CD4-positive, alpha-beta T cell (primary cell): ENCODE measurements at regions not wholly inside any gene's neighbourhood (a gene's known extent, or its start where the extent isn't known, plus 50 kb on each side); places are given as distances from the start of the nearest gene placed in this dataset.
"Not testable (repeated sequence)": the region's sequence is repeated elsewhere in the genome, so short reads cannot be mapped to it uniquely, and the experiment has no call there.

Experiments used
- ATAC-seq: fragments of 200-7000 bp; cut with Tn5 transposase; one replicate; pipeline ENCODE4 v1.10.0; 2022; ENCODE audit warnings: mild to moderate bottlenecking; ENCODE audit not compliant: poor library complexity
- CTCF ChIA-PET: fragments of 350-600 bp; sonication (Branson Sonifier 250); formaldehyde crosslinking; loops from one replicate; lab custom pipeline; 2021; ENCODE audit warnings: antibody characterized with exemption, inconsistent platforms; lab: Charles Lee
- POLR2A ChIA-PET: fragments of 350-600 bp; sonication (Branson Sonifier 250); formaldehyde crosslinking; loops from one replicate; lab custom pipeline; 2021; ENCODE audit warnings: antibody characterized with exemption, inconsistent platforms; lab: Charles Lee
- DNase-seq, 14 experiments: peaks; one replicate each; pipeline ENCODE4 v3.0.0-alpha.2; 2013 to 2020; ENCODE audit warnings: mixed read lengths in 2 of 14
- H3K27ac ChIP-seq, 2 donors: one replicate each; pipeline versions ENCODE4 v1.5.1 to v1.7.0; 2013; ENCODE audit warnings: low read length in 2 of 2, low read depth in 1 of 2, mild to moderate bottlenecking in 1 of 2
- H3K27me3 ChIP-seq, 2 experiments: 1 replicate in 1 of 2; 2 replicates in 1 of 2; pipeline versions ENCODE4 v1.6.1 to v1.7.0; 2013; ENCODE audit warnings: low read length in 2 of 2, control low read depth in 1 of 2, mild to moderate bottlenecking in 1 of 2, moderate library complexity in 1 of 2; ENCODE audit not compliant: insufficient read depth in 2 of 2, control insufficient read depth in 1 of 2
- H3K36me3 ChIP-seq: one replicate; pipeline ENCODE4 v1.6.1; 2013; ENCODE audit warnings: low read length, control low read depth; ENCODE audit not compliant: insufficient read depth
- H3K4me1 ChIP-seq: one replicate; pipeline ENCODE4 v1.6.1; 2013; ENCODE audit warnings: low read length, control low read depth; ENCODE audit not compliant: insufficient read depth
- H3K4me3 ChIP-seq: one replicate; pipeline ENCODE4 v1.5.1; 2013; ENCODE audit warnings: mild to moderate bottlenecking, low read length, moderate library complexity
- H3K9me3 ChIP-seq, 2 experiments: 1 replicate in 1 of 2; 2 replicates in 1 of 2; pipeline versions ENCODE4 v1.6.1 to v1.7.0; 2013; ENCODE audit warnings: low read length in 2 of 2, mild to moderate bottlenecking in 2 of 2, control low read depth in 1 of 2, moderate library complexity in 1 of 2; ENCODE audit not compliant: control insufficient read depth in 1 of 2, insufficient read depth in 1 of 2
- H3K27ac Mint-ChIP-seq: one replicate; pipeline ENCODE4 v1.8.0; 2020; ENCODE audit warnings: mixed read lengths
- H3K27me3 Mint-ChIP-seq: one replicate; pipeline ENCODE4 v1.8.0; 2021; ENCODE audit warnings: mixed read lengths
- H3K36me3 Mint-ChIP-seq: one replicate; pipeline ENCODE4 v1.8.0; 2021; ENCODE audit warnings: low read depth, mixed read lengths
- H3K4me1 Mint-ChIP-seq: one replicate; pipeline ENCODE4 v1.8.0; 2021; ENCODE audit warnings: low read depth, mixed read lengths
- H3K4me3 Mint-ChIP-seq: one replicate; pipeline ENCODE4 v1.8.0; 2020; ENCODE audit warnings: mild to moderate bottlenecking, mixed read lengths
- H3K9me3 Mint-ChIP-seq: one replicate; pipeline ENCODE4 v1.8.0; 2020; ENCODE audit warnings: mixed read lengths
- intact Hi-C, 2 experiments: fragments of 100-400 bp; cut with DNase I in 1 of 2; cut with micrococcal nuclease in 1 of 2; formaldehyde crosslinking; loops; one replicate each; pipeline versions ENCODE4 v1.15.1 to v1.9.0; 2023 to 2025; cut with DNase I, micrococcal nuclease
- TF ChIP-seq, protein P1 (sequence below): fragments of 200-600 bp; IDR thresholded peaks from one replicate; pipeline ENCODE4 v1.8.0; 2022; ENCODE audit warnings: antibody characterized with exemption, mild to moderate bottlenecking

- H3K36me3 ChIP-seq = no peaks in the 10 kb centered on the region
- no peak overlapping the region for H3K27ac ChIP-seq
- CTCF ChIA-PET = interaction anchor here (0.5 kb wide), 1 partner anchor 300 kb away, joined by 4 read pairs; no protein-coding TSS in a partner anchor
- H3K27me3 ChIP-seq = no peaks in the 10 kb centered on the region
- DNase-seq (no peak), ATAC-seq (no peak)
- TF ChIP-seq, protein P1, sequence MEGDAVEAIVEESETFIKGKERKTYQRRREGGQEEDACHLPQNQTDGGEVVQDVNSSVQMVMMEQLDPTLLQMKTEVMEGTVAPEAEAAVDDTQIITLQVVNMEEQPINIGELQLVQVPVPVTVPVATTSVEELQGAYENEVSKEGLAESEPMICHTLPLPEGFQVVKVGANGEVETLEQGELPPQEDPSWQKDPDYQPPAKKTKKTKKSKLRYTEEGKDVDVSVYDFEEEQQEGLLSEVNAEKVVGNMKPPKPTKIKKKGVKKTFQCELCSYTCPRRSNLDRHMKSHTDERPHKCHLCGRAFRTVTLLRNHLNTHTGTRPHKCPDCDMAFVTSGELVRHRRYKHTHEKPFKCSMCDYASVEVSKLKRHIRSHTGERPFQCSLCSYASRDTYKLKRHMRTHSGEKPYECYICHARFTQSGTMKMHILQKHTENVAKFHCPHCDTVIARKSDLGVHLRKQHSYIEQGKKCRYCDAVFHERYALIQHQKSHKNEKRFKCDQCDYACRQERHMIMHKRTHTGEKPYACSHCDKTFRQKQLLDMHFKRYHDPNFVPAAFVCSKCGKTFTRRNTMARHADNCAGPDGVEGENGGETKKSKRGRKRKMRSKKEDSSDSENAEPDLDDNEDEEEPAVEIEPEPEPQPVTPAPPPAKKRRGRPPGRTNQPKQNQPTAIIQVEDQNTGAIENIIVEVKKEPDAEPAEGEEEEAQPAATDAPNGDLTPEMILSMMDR = no peak
- H3K9me3 ChIP-seq = peaks cover 8 to 13% of the 10 kb centered on the region in 2 experiments
- Mint-ChIP-seq H3K27ac (no peak overlapping the region), H3K4me1 (no peaks in the 10 kb centered on the region), H3K27me3 (no peaks in the 10 kb centered on the region), H3K36me3 (no peaks in the 10 kb centered on the region), H3K9me3 (peaks cover 7% of the 10 kb centered on the region), H3K4me3 (no peak overlapping the region)
- H3K4me1 ChIP-seq = no peaks in the 10 kb centered on the region
- POLR2A ChIA-PET = interaction anchor here (0.6 kb wide), 1 partner anchor 56 kb away, joined by 6 read pairs; no protein-coding TSS in a partner anchor
- H3K4me3 ChIP-seq = no peak overlapping the region
- intact Hi-C loops = no loop called here
Measured at GRCh38 chr5:142399891-142400290, 75.1 kb upstream of the SPRY4 start.

- H3K9me3 ChIP-seq = peaks cover 11 to 13% of the 10 kb centered on the region in 2 experiments
- no peak overlapping the region for H3K27ac ChIP-seq
- H3K4me1 Mint-ChIP-seq = no peaks in the 10 kb centered on the region
- ATAC-seq (no peak), DNase-seq (no peak)
- ChIA-PET CTCF (no interaction called here), POLR2A (no interaction called here)
- peaks cover 7% of the 10 kb centered on the region for H3K9me3 Mint-ChIP-seq
- no peaks in the 10 kb centered on the region for H3K27me3 ChIP-seq
- intact Hi-C loops = no loop called here
- H3K36me3 ChIP-seq = no peaks in the 10 kb centered on the region
- H3K4me1 ChIP-seq = no peaks in the 10 kb centered on the region
- no peak overlapping the region for H3K4me3 ChIP-seq
- TF ChIP-seq, protein P1 = no peak
- no peak overlapping the region for H3K27ac Mint-ChIP-seq
- H3K4me3 Mint-ChIP-seq = no peak overlapping the region
- no peaks in the 10 kb centered on the region for H3K36me3 Mint-ChIP-seq
- H3K27me3 Mint-ChIP-seq = no peaks in the 10 kb centered on the region
Measured at GRCh38 chr5:142398730-142399055, 73.9 kb upstream of the SPRY4 start.

DNA sequence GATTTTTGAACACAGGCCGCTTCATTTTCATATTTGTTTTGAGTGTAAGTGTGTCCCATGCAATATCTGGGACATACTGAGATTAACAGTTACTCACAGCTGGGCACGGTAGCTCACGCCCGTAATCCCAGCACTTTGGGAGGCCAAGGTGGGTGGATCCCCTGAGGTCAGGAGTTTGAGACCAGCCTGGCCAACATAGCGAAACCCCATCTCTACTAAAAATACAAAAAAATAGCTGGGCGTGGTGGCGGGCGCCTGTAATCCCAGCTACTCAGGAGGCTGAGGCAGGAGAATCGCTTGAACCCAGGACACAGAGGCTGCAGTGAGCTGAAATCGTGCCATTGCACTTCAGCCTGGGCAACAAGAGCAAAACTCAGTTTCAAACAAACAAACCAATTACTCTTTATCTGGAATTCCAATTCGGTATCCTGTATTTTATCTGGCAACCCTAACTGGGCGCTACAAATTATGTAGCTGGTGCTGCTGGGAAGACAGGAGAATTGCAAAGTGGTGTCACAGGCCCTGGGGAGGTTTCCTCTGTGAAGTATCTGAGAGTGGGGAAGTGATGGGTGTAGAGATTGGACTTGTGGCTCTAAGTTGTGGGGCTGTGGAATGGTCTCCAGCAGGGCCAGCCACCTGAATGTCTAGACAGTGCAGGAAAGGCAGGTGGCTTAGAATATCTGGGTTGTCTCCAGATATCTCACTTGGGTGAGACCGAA lies 73.3 kb upstream of the SPRY4 start:
- H3K36me3 ChIP-seq, H3K9me3 Mint-ChIP-seq, ATAC-seq, H3K27ac Mint-ChIP-seq, H3K27ac ChIP-seq, intact Hi-C loops, H3K4me3 Mint-ChIP-seq, H3K27me3 ChIP-seq, H3K4me1 Mint-ChIP-seq, H3K4me3 ChIP-seq, POLR2A ChIA-PET, H3K36me3 Mint-ChIP-seq, H3K27me3 Mint-ChIP-seq, H3K4me1 ChIP-seq, DNase-seq, CTCF ChIA-PET: not testable (repeated sequence)
- H3K9me3 ChIP-seq = peaks cover 11 to 13% of the 10 kb centered on the region in 2 experiments

GRCh38 chr5:142397178-142397577 lies 72.4 kb upstream of the SPRY4 start:
- POLR2A ChIA-PET = no interaction called here
- H3K4me1 ChIP-seq = no peaks in the 10 kb centered on the region
- ATAC-seq (no peak), DNase-seq (no peak)
- no peak overlapping the region for H3K4me3 ChIP-seq
- intact Hi-C loops = no loop called here
- H3K4me3 Mint-ChIP-seq = no peak overlapping the region
- no peaks in the 10 kb centered on the region for H3K27me3 ChIP-seq
- CTCF ChIA-PET = no interaction called here
- no peaks in the 10 kb centered on the region for H3K36me3 Mint-ChIP-seq
- no peaks in the 10 kb centered on the region for H3K27me3 Mint-ChIP-seq
- TF ChIP-seq, protein P1 = no peak
- H3K27ac Mint-ChIP-seq = no peak overlapping the region
- H3K27ac ChIP-seq = no peak overlapping the region
- H3K9me3 ChIP-seq = peaks cover 11 to 13% of the 10 kb centered on the region in 2 experiments
- no peaks in the 10 kb centered on the region for H3K4me1 Mint-ChIP-seq
- no peaks in the 10 kb centered on the region for H3K36me3 ChIP-seq
- H3K9me3 Mint-ChIP-seq = peaks cover 7% of the 10 kb centered on the region
